SK-N-SH (cell line): ENCODE measurements at regions not wholly inside any gene's neighbourhood (a gene's known extent, or its start where the extent isn't known, plus 50 kb on each side); places are given as distances from the start of the nearest gene placed in this dataset.

Source experiments
- CTCF ChIA-PET: fragments of 300-600, 350-600 bp; formaldehyde crosslinking; extraction: SDS; loops from one replicate; lab custom pipeline; 2021; lab: Yijun Ruan, JAX
- POLR2A ChIA-PET: fragments of 350-600 bp; sonication (Branson Sonifier 250); formaldehyde crosslinking; extraction: SDS; loops from one replicate; lab custom pipeline; 2020; ENCODE audit warnings: antibody characterized with exemption, inconsistent platforms; lab: Yijun Ruan, JAX
- DNase-seq: peaks from one replicate; pipeline ENCODE4 v3.0.0; 2012
- H2AFZ ChIP-seq: fragments of 200-600 bp; sonication (generic); 2 replicates; pipeline ENCODE4 v1.8.1; 2016; ENCODE audit warnings: antibody characterized with exemption, mild to moderate bottlenecking, low read depth
- H3F3A ChIP-seq: fragments of 200-600 bp; sonication (generic); replicated peaks from 2 replicates; pipeline ENCODE3; 2016; ENCODE audit warnings: antibody characterized with exemption, mild to moderate bottlenecking; ENCODE audit not compliant: insufficient read depth
- H3K27ac ChIP-seq, 2 experiments: fragments of 200-500 bp in 1 of 2; fragments of 200-600 bp in 1 of 2; sonication (Bioruptor generic) in 1 of 2; sonication (generic), shearing (Covaris generic) in 1 of 2; 2 replicates each; pipeline versions ENCODE4 v1.5.1 to v1.6.1; 2014 to 2016; ENCODE audit warnings: low read depth in 2 of 2, inconsistent platforms in 1 of 2, low read length in 1 of 2, mild to moderate bottlenecking in 1 of 2, mixed read lengths in 1 of 2
- H3K27me3 ChIP-seq: fragments of 200-600 bp; sonication (generic), shearing (Covaris generic); 2 replicates; pipeline ENCODE4 v1.6.1; 2016; ENCODE audit warnings: mixed run types; ENCODE audit not compliant: insufficient read depth
- H3K36me3 ChIP-seq, 2 experiments: fragments of 200-500 bp in 1 of 2; fragments of 200-600 bp in 1 of 2; sonication (Bioruptor generic) in 1 of 2; sonication (generic) in 1 of 2; replicated peaks in 1 of 2; 2 replicates each; pipeline versions ENCODE3 to v1.5.1; 2014 to 2016; ENCODE audit warnings: low read length in 1 of 2, mild to moderate bottlenecking in 1 of 2; ENCODE audit not compliant: insufficient read depth in 2 of 2, control insufficient read depth in 1 of 2
- H3K4me1 ChIP-seq, 2 experiments: fragments of 200-500 bp in 1 of 2; fragments of 200-600 bp in 1 of 2; sonication (Bioruptor generic) in 1 of 2; sonication (generic), shearing (Covaris generic) in 1 of 2; 2 replicates each; pipeline versions ENCODE4 v1.5.1 to v1.6.1; 2014 to 2016; ENCODE audit warnings: low read depth in 1 of 2, low read length in 1 of 2, mixed run types in 1 of 2; ENCODE audit not compliant: insufficient read depth in 2 of 2, control insufficient read depth in 1 of 2
- H3K4me2 ChIP-seq: fragments of 200-600 bp; sonication (generic), shearing (Covaris generic); 2 replicates; pipeline ENCODE4 v1.6.1; 2017; ENCODE audit warnings: mixed run types
- H3K4me3 ChIP-seq, 2 experiments: fragments of 200-500 bp in 1 of 2; fragments of 200-600 bp in 1 of 2; sonication (Bioruptor generic) in 1 of 2; sonication (generic), shearing (Covaris generic) in 1 of 2; 2 replicates each; pipeline versions ENCODE4 v1.5.1 to v1.8.1; 2014 to 2016; ENCODE audit warnings: low read depth in 2 of 2, inconsistent platforms in 1 of 2, low read length in 1 of 2, mild to moderate bottlenecking in 1 of 2, mixed read lengths in 1 of 2, moderate library complexity in 1 of 2
- H3K79me2 ChIP-seq: fragments of 200-600 bp; sonication (generic); 2 replicates; pipeline ENCODE4 v1.8.1; 2017; ENCODE audit warnings: mild to moderate bottlenecking; ENCODE audit not compliant: insufficient read depth
- H3K9ac ChIP-seq: fragments of 200-600 bp; sonication (generic); 2 replicates; pipeline ENCODE4 v1.6.1; 2017; ENCODE audit warnings: mixed run types
- H3K9me2 ChIP-seq: fragments of 200-600 bp; sonication (generic); 2 replicates; pipeline ENCODE4 v1.6.1; 2017; ENCODE audit warnings: mixed run types
- H3K9me3 ChIP-seq: fragments of 200-600 bp; sonication (generic); 2 replicates; pipeline ENCODE4 v1.6.1; 2017; ENCODE audit warnings: mixed run types, mild to moderate bottlenecking, moderate library complexity
- H4K20me1 ChIP-seq: fragments of 200-600 bp; sonication (generic); 2 replicates; pipeline ENCODE4 v1.6.1; 2017; ENCODE audit warnings: mild to moderate bottlenecking, mixed run types; ENCODE audit not compliant: insufficient read depth
- ELF1 ChIP-seq: IDR thresholded peaks from 2 replicates; pipeline ENCODE4 v1.4.0; 2012
- EZH2phosphoT487 ChIP-seq: fragments of 200-600 bp; sonication (generic); IDR thresholded peaks from 2 replicates; pipeline ENCODE4 v1.6.1; 2017; ENCODE audit warnings: low read depth, mixed run types, mild to moderate bottlenecking, antibody characterized with exemption, moderate library complexity, borderline replicate concordance
- FOSL2 ChIP-seq: IDR thresholded peaks from 2 replicates; pipeline ENCODE4 v1.4.0; 2012; ENCODE audit warnings: low read depth, mild to moderate bottlenecking, moderate library complexity, borderline replicate concordance
- FOXM1 ChIP-seq: IDR thresholded peaks from 2 replicates; pipeline ENCODE4 v1.4.0; 2012; ENCODE audit warnings: low read depth, mild to moderate bottlenecking
- GABPA ChIP-seq: IDR thresholded peaks from 2 replicates; pipeline ENCODE4 v1.4.0; 2012; ENCODE audit warnings: low read depth, mild to moderate bottlenecking
- MAX ChIP-seq: IDR thresholded peaks from 2 replicates; pipeline ENCODE4 v1.4.0; 2012; ENCODE audit warnings: low read depth
- MXI1 ChIP-seq: IDR thresholded peaks from 2 replicates; pipeline ENCODE4 v1.6.1; 2012; ENCODE audit warnings: mild to moderate bottlenecking, low read depth, low read length, improper control_type of control experiment
- NFIC ChIP-seq: IDR thresholded peaks from 2 replicates; pipeline ENCODE4 v1.4.0; 2012; ENCODE audit warnings: borderline replicate concordance
- POLR2AphosphoS5 ChIP-seq: IDR thresholded peaks from 2 replicates; pipeline ENCODE4 v1.6.1; 2012; ENCODE audit warnings: low read depth, low read length
- RAD21 ChIP-seq: IDR thresholded peaks from 2 replicates; pipeline ENCODE4 v1.6.1; 2012; ENCODE audit warnings: mild to moderate bottlenecking, low read length
- SIN3A ChIP-seq: IDR thresholded peaks from 2 replicates; pipeline ENCODE4 v1.6.1; 2012; ENCODE audit warnings: low read depth, mild to moderate bottlenecking, low read length, moderate library complexity, borderline replicate concordance
- SMC3 ChIP-seq: IDR thresholded peaks from 2 replicates; pipeline ENCODE4 v1.6.1; 2012; ENCODE audit warnings: low read depth, low read length, improper control_type of control experiment
- TAF1 ChIP-seq: IDR thresholded peaks from 2 replicates; pipeline ENCODE4 v1.6.1; 2012; ENCODE audit warnings: low read depth, mild to moderate bottlenecking, low read length, moderate library complexity, borderline replicate concordance
- TCF12 ChIP-seq: IDR thresholded peaks from 2 replicates; pipeline ENCODE4 v1.4.0; 2012
- YY1 ChIP-seq: IDR thresholded peaks from 2 replicates; pipeline ENCODE4 v1.4.0; 2012; ENCODE audit warnings: low read depth, mild to moderate bottlenecking
- ZBTB33 ChIP-seq: IDR thresholded peaks from 2 replicates; pipeline ENCODE4 v1.4.0; 2012; ENCODE audit warnings: low read depth, borderline replicate concordance
- WGBS: methylation state at CpG from one replicate; pipeline ENCODE4 v1.1.6; 2017; ENCODE audit warnings: low lambda C conversion rate; 5-methylcytosine and 5-hydroxymethylcytosine counted together
- TF ChIP-seq, protein P1 (sequence below): fragments of 200-600 bp; sonication (generic); IDR thresholded peaks from 2 replicates; pipeline ENCODE4 v1.6.1; 2017; ENCODE audit warnings: antibody characterized with exemption, mild to moderate bottlenecking, moderate library complexity

DNA sequence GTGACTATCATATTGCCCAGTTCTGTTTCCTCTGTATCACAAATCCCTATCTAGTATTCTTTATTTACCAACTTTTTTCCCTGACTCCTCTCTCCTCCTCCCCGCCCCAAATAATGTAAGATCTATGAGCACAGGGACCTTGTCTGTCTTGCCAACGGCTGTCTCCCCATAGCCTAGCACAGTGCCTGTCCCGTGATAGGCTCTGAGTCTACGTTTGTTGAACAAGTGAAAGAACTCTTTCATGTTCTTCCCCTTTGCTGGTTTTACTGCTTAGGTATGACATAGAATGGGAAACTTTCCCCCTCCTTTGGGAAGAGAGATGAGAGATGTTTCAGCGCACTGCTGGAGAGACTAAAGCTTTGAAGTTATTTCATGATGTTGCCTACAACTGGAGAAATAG lies 367.0 kb downstream of the PRDM2 start:
- Histone ChIP-seq H3K9ac (no peak overlapping the region), H3K4me3 (no peak overlapping the region), H3F3A (no peaks in the 10 kb centered on the region), H3K36me3 (no peaks in the 10 kb centered on the region), H3K9me3 (no peaks in the 10 kb centered on the region), H3K27me3 (no peaks in the 10 kb centered on the region), H2AFZ (no peak overlapping the region), H3K4me2 (no peak overlapping the region), H3K27ac (no peak overlapping the region), H3K79me2 (no peaks in the 10 kb centered on the region), H3K4me1 (no peaks in the 10 kb centered on the region), H3K9me2 (no peaks in the 10 kb centered on the region), H4K20me1 (no peaks in the 10 kb centered on the region)
- WGBS, result 4% methylated on average over 5 of the region's 5 CpGs
- no peak for DNase-seq
- TF ChIP-seq ELF1, result no peak
- TF ChIP-seq TCF12, result no peak
- TF ChIP-seq RAD21, result no peak
- no peak for TF ChIP-seq FOXM1
- no peak for TF ChIP-seq GABPA
- TF ChIP-seq SMC3, result no peak
- TF ChIP-seq YY1, result no peak
- TF ChIP-seq, protein P1, sequence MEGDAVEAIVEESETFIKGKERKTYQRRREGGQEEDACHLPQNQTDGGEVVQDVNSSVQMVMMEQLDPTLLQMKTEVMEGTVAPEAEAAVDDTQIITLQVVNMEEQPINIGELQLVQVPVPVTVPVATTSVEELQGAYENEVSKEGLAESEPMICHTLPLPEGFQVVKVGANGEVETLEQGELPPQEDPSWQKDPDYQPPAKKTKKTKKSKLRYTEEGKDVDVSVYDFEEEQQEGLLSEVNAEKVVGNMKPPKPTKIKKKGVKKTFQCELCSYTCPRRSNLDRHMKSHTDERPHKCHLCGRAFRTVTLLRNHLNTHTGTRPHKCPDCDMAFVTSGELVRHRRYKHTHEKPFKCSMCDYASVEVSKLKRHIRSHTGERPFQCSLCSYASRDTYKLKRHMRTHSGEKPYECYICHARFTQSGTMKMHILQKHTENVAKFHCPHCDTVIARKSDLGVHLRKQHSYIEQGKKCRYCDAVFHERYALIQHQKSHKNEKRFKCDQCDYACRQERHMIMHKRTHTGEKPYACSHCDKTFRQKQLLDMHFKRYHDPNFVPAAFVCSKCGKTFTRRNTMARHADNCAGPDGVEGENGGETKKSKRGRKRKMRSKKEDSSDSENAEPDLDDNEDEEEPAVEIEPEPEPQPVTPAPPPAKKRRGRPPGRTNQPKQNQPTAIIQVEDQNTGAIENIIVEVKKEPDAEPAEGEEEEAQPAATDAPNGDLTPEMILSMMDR, result no peak
- TF ChIP-seq POLR2AphosphoS5, result no peak
- no peak for TF ChIP-seq FOSL2
- TF ChIP-seq NFIC, result no peak
- CTCF ChIA-PET, result no interaction called here
- POLR2A ChIA-PET, result no interaction called here

DNA sequence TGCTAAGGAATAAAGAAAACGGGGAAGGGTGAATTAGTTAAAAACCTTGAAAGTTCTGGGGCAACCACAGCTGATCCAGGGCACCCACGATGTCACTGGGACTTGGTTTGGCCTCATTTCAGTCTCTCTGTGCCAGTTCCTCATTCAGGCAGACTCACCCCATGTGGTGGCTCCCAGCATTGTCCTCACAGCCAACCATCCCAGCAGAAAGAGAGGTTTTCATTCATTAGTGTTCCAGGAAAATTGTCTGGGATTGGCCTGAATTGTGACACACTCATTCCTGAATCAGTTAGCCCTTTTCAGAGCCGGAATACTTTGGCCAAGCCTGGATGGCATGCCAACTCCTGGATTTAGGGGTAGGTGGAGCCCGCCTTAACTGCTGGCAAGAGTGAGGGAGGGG lies 367.7 kb downstream of the PRDM2 start:
- no peaks in the 10 kb centered on the region for H3K79me2 ChIP-seq
- no peaks in the 10 kb centered on the region for H3F3A ChIP-seq
- H3K36me3 ChIP-seq, result no peaks in the 10 kb centered on the region
- no peaks in the 10 kb centered on the region for H3K4me1 ChIP-seq
- ChIA-PET CTCF (no interaction called here), POLR2A (no interaction called here)
- H4K20me1 ChIP-seq, result no peaks in the 10 kb centered on the region
- no peak overlapping the region for H3K9ac ChIP-seq
- H3K4me2 ChIP-seq, result no peak overlapping the region
- DNase-seq, result no peak
- H3K27ac ChIP-seq, result no peak overlapping the region
- H3K4me3 ChIP-seq, result no peak overlapping the region
- H3K9me3 ChIP-seq, result no peaks in the 10 kb centered on the region
- no peak overlapping the region for H2AFZ ChIP-seq
- TF ChIP-seq MXI1 (no peak), NFIC (no peak), MAX (no peak), SIN3A (no peak), EZH2phosphoT487 (no peak), TAF1 (no peak), FOSL2 (no peak), ZBTB33 (no peak), TCF12 (no peak)
- WGBS, result 0% methylated on average over 3 of the region's 4 CpGs
- no peaks in the 10 kb centered on the region for H3K9me2 ChIP-seq
- H3K27me3 ChIP-seq, result no peaks in the 10 kb centered on the region
